ENCODE measurements at regions not wholly inside any gene's neighbourhood (a gene's known extent, or its start where the extent isn't known, plus 50 kb on each side); places are given as distances from the start of the nearest gene placed in this dataset.

DNA sequence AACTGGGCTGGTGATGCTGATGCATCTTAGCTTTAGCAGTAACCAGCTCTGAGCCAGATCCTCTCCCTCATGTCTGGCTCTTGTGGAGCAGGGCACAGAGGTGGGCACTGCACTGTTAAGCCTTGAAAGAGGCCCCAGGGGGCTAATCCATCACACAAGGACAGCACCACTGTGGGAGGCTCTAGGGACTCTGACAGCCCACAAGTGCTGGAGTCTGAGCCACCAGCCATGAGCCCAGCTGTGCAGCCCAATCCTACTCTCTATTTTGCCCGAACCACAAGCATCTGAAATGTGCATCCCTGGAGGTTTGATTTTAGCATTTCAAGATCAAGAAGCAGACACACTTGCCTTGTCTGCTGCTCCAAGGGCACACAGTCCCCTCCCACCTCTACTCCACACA is 407.1 kb upstream of the TRPC7 start:
- no peak for TF ChIP-seq ZNF416 (tag by site-specific recombination; IDR thresholded peaks at IDR 0.05)
- no peak for TF ChIP-seq ZBTB20 (tag by site-specific recombination; IDR thresholded peaks at IDR 0.05)
- TF ChIP-seq, protein P1, sequence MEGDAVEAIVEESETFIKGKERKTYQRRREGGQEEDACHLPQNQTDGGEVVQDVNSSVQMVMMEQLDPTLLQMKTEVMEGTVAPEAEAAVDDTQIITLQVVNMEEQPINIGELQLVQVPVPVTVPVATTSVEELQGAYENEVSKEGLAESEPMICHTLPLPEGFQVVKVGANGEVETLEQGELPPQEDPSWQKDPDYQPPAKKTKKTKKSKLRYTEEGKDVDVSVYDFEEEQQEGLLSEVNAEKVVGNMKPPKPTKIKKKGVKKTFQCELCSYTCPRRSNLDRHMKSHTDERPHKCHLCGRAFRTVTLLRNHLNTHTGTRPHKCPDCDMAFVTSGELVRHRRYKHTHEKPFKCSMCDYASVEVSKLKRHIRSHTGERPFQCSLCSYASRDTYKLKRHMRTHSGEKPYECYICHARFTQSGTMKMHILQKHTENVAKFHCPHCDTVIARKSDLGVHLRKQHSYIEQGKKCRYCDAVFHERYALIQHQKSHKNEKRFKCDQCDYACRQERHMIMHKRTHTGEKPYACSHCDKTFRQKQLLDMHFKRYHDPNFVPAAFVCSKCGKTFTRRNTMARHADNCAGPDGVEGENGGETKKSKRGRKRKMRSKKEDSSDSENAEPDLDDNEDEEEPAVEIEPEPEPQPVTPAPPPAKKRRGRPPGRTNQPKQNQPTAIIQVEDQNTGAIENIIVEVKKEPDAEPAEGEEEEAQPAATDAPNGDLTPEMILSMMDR (tag by site-specific recombination; IDR thresholded peaks at IDR 0.05), result no peak
- TF ChIP-seq ZNF76 (tag by site-specific recombination; IDR thresholded peaks at IDR 0.05; ENCODE audit: borderline replicate concordance, low read depth), result no peak
- no peak for TF ChIP-seq ZNF133 (tag by site-specific recombination; IDR thresholded peaks at IDR 0.05)
- TF ChIP-seq, protein P2, sequence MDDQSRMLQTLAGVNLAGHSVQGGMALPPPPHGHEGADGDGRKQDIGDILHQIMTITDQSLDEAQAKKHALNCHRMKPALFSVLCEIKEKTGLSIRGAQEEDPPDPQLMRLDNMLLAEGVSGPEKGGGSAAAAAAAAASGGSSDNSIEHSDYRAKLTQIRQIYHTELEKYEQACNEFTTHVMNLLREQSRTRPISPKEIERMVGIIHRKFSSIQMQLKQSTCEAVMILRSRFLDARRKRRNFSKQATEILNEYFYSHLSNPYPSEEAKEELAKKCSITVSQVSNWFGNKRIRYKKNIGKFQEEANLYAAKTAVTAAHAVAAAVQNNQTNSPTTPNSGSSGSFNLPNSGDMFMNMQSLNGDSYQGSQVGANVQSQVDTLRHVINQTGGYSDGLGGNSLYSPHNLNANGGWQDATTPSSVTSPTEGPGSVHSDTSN (CRISPR knock-in tag; IDR thresholded peaks at IDR 0.05), result no peak
- TF ChIP-seq ZBTB8A (tag by site-specific recombination; IDR thresholded peaks at IDR 0.05), result no peak
- TF ChIP-seq YY1 (tag by site-specific recombination; IDR thresholded peaks at IDR 0.05), result no peak
- TF ChIP-seq ZNF274 (IDR thresholded peaks at IDR 0.05; ENCODE audit: low read length), result no peak
- no peak for TF ChIP-seq ZNF274 (tag by site-specific recombination; IDR thresholded peaks at IDR 0.05; ENCODE audit: borderline replicate concordance)

All from HEK293 (cell line).